Activated CD4-positive, CD25-positive, alpha-beta regulatory T cell (primary cell): ENCODE measurements at regions not wholly inside any gene's neighbourhood (a gene's known extent, or its start where the extent isn't known, plus 50 kb on each side); places are given as distances from the start of the nearest gene placed in this dataset.

Experiments used
- DNase-seq, 4 experiments: peaks; one replicate each; lab custom pipeline; 2025; lab: John Stamatoyannopoulos, UW

DNA sequence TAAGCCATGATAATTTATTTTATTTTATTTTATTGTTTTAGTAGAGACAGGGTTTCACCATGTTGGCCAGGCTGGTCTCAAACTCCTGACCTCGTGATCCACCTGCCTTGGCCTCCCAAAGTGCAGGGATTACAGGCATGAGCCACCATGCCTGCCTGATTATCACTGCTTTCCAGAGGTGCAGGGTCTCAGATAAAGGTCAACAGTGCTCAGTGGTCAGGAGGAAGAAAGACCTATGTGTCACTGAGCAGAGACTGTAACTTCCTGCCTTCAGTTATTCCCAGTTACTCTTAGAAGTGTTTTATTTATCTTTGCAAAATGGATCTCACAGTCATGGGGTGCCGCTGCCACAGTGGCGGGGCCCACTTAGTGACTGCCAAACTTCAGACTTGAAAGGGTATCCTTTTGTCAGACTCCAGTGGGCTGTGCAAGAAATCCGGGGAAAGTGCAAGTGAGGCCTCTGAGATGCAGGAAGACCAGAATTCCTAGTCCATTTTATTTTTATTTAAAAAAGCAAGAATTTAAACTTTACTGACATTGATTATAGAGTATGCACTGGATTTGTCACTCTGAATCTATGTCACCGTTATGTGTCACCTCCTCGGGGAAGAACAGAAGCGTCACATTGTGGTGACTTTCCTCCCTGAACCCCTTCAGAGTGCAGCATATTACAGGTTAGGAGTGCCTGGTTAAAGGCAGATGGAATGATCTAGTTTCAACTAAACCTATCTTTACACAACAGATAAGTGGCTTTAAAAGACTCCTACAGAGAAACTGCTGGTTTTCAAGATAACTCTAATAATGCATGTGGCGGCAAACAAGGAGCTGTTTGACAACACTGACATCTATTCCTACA is 59.1 kb upstream of the BICD1 start:
- DNase-seq: no peak

DNA sequence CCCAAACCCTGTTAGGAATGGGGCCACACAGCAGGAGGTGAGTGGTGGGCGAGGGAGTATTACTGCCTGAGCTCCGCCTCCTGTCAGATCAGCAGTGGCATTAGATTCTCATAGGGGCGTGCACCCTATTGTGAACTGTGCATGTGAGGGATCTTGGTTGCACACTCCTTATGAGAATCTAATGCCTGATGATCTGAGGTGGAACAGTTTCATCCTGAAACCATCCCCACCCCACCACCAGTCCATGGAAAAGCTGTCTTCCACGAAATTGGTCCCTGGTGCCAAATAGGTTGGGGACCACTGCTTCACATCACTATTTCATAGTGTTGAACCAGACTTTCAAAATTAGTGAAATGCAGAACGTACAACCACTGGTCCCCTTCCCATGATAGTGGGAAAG is 57.9 kb upstream of the BICD1 start:
- DNase-seq: no peak

DNA sequence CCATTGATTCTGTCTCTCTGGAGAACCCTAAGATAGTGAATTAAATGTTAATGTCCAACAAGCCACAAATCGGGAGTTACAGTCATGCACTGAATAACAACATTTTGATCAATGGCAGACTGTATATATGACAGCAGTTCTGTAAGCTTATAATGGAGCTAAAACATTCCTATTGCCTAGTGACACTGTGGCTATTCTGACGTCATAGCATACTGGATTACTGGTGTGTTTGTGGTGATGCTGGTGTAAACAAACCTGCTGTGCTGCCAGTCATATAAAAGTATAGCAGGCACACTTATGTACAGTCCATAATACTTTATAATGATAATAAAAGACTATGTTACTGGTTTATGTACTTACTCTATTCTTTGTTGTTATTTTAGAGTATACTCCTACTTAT is 56.7 kb upstream of the BICD1 start:
- DNase-seq: no peak

DNA sequence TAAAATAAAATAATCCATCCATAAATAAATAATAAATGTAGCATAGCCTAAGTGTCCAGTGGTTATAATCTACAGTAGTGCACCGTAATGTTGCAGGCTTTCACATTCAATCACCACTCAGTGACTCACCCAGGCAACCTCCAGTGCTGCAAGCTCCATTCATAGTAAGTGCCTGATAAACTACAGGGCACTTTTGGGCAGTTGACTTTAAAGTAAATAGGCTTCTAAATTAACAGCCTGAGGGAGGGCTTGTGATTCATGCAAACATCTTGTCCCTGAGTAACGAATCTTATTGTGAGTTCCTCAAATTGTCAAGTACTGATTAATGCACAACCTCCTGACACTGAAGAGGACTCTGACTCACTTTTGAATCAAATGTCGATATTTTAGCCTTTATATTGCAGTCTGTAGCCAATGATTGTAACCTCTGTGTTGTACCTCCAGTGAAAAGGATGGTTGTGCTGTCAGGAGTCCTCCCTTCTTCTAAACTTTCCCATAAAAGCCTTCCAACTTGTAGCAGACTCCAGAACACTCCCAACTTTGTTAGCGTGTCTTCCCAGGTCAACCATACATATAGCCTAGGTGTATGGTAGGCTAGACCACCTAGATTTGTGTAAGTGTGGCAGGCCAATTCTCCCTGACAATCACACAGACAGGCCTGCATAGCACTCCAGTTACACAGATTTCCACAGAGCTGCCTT is 55.0 kb upstream of the BICD1 start:
- no peak for DNase-seq

DNA sequence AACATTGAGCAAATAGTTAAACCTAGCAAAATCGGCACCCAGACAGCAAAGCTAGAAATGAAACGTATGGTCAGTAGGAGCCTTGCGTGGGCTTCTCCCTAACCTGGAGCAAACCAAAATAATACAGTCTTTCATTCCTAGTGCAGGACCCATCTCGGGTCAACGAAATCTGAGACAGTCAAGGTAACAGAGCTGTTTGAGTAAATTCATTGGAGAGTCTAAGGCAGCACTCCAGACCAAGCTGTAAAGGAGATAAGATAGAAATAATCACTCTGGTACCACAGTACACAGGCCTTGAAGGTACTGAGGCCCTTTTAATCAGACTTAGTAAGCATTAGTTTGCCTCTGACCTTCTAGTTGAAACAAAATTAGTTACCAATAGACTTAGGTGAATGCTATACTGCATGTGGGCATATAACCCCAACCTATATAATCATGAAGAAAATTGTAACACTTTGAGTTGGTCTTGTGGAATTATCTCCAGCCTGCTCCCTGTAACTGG is 54.4 kb upstream of the BICD1 start:
- no peak for DNase-seq

DNA sequence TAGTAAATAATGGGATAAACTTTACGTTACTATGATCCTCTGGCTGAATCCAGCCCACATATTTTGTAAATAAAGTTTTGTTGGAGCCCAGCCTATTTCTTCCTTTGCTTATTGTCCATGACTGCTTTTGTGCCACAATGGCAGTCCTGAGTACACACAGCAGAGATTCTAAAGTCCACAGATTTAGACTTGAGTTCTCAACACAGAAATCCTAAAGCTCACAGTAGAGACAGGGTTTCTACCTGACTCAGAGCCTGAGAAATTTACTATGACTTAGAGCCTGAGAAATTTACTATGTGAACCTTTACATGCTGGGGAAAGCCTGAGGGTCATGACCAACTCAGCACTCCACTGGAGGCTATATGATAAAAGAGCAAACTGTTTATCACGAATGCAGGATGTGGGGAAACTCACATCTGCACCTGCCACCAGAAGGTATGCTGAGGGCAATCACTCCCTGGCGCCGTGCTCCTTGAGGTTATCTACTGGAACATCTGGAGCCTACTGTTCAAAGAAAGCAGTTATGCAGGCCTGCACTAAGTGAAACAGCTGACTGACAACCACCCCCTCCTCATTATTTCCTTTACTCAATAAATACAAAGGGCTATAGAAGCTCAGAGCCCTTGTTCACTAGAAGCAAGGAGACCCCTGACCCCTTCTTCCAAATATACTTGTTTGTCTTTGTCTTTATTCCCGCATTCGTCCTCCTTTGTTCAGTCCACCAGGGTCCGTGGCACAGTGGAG is 52.6 kb upstream of the BICD1 start:
- no peak for DNase-seq
